GM19351 (cell line): ENCODE measurements at regions not wholly inside any gene's neighbourhood (a gene's known extent, or its start where the extent isn't known, plus 50 kb on each side); places are given as distances from the start of the nearest gene placed in this dataset.

Experiments
- ATAC-seq: cut with Tn5 transposase; IDR thresholded peaks from one replicate; pipeline ENCODE4 v1.9.1; 2021; ENCODE audit warnings: mild to moderate bottlenecking, moderate library complexity; ENCODE audit not compliant: unreplicated experiment

- ATAC-seq, result no peak
These were observed 56.5 kb upstream of the SLC6A11 start for GRCh38 chr3:10759495-10759894.

- ATAC-seq, result no peak
These were observed 55.8 kb upstream of the SLC6A11 start for GRCh38 chr3:10760199-10760598.

DNA sequence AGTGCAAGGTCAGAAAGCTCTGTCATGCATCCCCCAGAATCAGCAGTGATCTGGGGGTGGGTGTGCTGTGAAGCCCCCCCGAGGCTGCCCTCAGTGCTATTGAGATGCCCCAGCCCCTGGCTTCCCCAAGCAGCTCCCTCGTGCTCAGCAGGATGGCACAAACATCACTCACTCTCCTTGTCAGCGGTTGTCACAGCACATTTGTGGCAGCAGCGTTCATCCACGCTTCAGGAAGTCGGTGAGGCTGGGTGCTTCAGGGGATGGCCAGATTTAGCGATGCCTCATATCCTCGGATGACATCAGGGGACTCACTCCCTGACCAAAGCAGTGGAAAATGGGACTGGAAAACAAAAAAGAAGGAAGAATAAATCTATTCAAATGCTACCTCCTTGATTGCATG lies 54.4 kb upstream of the SLC6A11 start:
- ATAC-seq, result no peak

DNA sequence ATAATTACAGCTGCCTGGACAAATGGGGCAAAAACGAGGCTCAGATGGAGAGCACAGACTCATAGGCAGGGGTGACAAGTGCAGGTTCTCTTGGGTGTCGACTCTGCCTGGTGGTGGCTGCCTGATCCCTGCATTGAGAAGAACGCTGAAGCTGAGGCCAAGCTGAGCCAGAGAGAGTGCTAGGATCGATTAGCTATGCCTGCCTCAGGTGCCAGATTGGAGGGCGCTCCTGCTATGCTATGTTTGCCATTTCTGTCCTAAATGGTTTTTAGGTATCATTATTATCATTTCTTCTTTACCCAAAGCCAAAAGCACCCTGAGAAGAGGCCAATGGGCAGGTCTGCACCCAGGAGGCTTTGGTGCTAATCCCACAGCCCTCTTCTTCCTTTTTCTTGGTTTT lies 53.9 kb upstream of the SLC6A11 start:
- no peak for ATAC-seq

- no peak for ATAC-seq
These were observed 53.3 kb upstream of the SLC6A11 start for GRCh38 chr3:10762611-10763247.

GRCh38 chr3:10763248-10763620 lies 52.8 kb upstream of the SLC6A11 start:
- ATAC-seq, result no peak

DNA sequence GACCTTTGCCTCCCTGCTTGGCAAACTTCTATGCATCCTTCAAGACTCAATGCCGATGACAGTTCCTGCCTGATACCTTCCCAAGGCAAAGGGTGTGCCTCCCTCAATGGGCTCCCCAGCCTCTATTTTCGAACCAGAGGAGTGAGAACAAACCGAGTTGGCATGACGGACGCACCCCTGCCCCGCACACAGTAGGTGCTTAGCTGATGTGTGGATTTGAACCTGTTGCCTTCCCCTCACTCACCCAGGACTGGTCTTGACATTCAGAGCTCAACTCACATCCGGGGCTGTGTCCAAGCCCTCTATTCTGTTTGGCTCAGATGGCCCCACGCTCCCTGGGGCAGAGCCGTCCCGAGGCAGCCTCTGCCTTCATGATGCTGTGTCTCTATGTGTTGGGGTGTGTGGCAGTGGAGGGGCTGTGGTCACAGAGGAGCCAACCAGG lies 52.2 kb upstream of the SLC6A11 start:
- no peak for ATAC-seq

DNA sequence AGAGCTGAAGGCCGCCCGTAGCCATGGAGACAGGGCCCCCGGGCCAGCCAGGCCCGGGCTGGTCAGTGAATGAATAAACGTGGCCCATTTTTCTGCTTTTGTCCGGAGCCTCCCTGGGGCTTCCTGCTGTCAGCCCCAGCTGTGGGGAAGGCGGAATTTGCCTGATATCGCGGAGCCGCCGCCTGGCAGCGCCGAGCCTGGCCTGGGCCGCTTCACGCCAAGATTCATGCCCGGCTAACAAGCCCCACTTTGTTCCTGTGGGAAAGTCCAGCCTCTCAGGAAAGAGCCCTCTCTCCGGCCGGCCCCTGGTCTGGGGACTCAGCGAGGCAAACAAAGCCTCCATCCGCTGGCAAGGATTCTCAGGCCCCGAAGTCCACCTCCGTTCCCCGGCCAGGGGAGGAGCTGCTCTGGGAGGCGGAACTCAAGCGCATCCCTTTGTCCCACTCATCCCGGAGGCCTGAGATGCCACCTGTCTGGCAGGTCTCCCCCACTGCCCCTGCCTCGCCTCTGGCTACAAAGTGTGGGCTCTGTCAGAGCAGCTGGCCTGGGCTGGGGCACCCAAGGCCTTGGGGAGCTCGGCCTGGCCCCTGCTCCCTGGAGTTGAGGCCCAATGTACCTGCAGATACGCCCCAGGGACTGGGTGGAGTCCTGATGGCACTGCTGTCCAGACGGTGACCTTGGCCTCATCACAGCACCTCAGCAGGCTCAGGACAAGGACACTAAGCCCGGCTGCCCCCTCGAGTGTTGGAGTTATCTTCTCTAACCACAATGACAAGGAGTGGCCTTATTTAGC lies 51.6 kb upstream of the SLC6A11 start:
- ATAC-seq, result no peak

DNA sequence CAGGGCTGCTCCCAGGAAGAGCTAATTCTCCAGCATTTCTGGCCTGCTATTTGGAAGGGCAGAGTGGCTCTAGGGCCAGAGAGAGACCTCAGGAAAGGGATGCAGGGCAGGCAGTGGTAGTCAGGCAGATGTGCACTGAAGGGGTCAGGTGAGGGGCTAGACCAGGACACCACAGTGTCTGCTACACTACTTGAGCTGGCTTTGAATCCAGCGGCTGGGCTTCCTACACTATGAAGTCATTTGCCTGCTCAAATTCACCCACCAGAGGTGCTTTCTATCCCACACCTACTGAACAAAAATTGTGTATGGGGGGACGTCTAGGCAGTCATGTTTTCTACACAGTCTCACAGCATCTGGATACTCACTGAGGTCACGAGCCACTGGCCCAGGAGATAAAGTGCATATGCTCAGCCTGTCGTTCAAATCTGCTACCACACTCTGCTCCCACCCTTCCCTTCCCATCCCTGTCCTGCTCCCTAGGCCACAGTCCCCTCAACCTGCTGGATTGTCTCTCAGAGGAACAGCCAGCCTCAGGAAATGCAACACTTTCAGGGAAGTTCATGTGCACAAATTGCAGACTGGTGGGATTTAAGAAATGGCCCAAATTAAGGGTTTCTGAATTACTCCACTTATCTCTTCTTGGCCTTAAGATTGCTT lies 49.9 kb upstream of the SLC6A11 start:
- no peak for ATAC-seq
